Astrocyte (in vitro differentiated cells and primary cell): ENCODE measurements at regions not wholly inside any gene's neighbourhood (a gene's known extent, or its start where the extent isn't known, plus 50 kb on each side); places are given as distances from the start of the nearest gene placed in this dataset.

Experiments
- DNase-seq: peaks from one replicate; pipeline ENCODE4 v3.0.0-alpha.2; 2010; ENCODE audit warnings: low read depth
- FAIRE-seq: peaks from 2 replicates; lab custom pipeline; 2011; peaks lifted over from hg19 to GRCh38; lab: Jason Lieb, UNC
- H2AFZ ChIP-seq: 2 replicates; pipeline ENCODE4 v1.6.0; 2012; ENCODE audit warnings: low read depth, low read length, inconsistent platforms
- H3K27ac ChIP-seq: 2 replicates; pipeline ENCODE4 v1.5.1; 2011; ENCODE audit warnings: low read depth, low read length, inconsistent platforms
- H3K27me3 ChIP-seq: 2 replicates; pipeline ENCODE4 v1.6.0; 2011; ENCODE audit warnings: low read length, inconsistent platforms; ENCODE audit not compliant: insufficient read depth
- H3K36me3 ChIP-seq: 2 replicates; pipeline ENCODE4 v1.5.1; 2011; ENCODE audit warnings: low read length, inconsistent platforms; ENCODE audit not compliant: insufficient read depth
- H3K4me1 ChIP-seq: 2 replicates; pipeline ENCODE4 v1.5.1; 2011; ENCODE audit warnings: low read length, inconsistent platforms; ENCODE audit not compliant: insufficient read depth
- H3K4me2 ChIP-seq: 2 replicates; pipeline ENCODE4 v1.6.0; 2012; ENCODE audit warnings: low read length, inconsistent platforms
- H3K4me3 ChIP-seq: 2 replicates; pipeline ENCODE4 v1.5.1; 2011; ENCODE audit warnings: low read depth, mild to moderate bottlenecking, low read length, inconsistent platforms; ENCODE audit not compliant: insufficient read depth
- H3K79me2 ChIP-seq: 2 replicates; pipeline ENCODE4 v1.6.0; 2012; ENCODE audit warnings: mild to moderate bottlenecking, low read length, inconsistent platforms; ENCODE audit not compliant: insufficient read depth
- H3K9ac ChIP-seq: 2 replicates; pipeline ENCODE4 v1.6.0; 2012; ENCODE audit warnings: mild to moderate bottlenecking, low read length, inconsistent platforms
- H3K9me3 ChIP-seq: 2 replicates; pipeline ENCODE4 v1.5.1; 2012; ENCODE audit warnings: low read depth, mild to moderate bottlenecking, low read length, inconsistent platforms; ENCODE audit not compliant: insufficient read depth
- H4K20me1 ChIP-seq: 2 replicates; pipeline ENCODE4 v1.6.0; 2012; ENCODE audit warnings: low read length, inconsistent platforms; ENCODE audit not compliant: insufficient read depth
- H3K27ac Mint-ChIP-seq: one replicate; pipeline ENCODE4 v1.8.0; 2021; ENCODE audit warnings: mild to moderate bottlenecking, mixed read lengths; ENCODE audit not compliant: unreplicated experiment
- H3K27me3 Mint-ChIP-seq: one replicate; pipeline ENCODE4 v1.8.0; 2021; ENCODE audit warnings: low read depth, mixed read lengths; ENCODE audit not compliant: unreplicated experiment
- H3K36me3 Mint-ChIP-seq: one replicate; pipeline ENCODE4 v1.8.0; 2021; ENCODE audit warnings: low read depth, mixed read lengths; ENCODE audit not compliant: unreplicated experiment
- H3K4me1 Mint-ChIP-seq: one replicate; pipeline ENCODE4 v1.8.0; 2021; ENCODE audit warnings: low read depth, mixed read lengths; ENCODE audit not compliant: unreplicated experiment
- H3K4me3 Mint-ChIP-seq: one replicate; pipeline ENCODE4 v1.8.0; 2021; ENCODE audit warnings: mild to moderate bottlenecking, moderate library complexity, mixed read lengths; ENCODE audit not compliant: unreplicated experiment
- H3K9me3 Mint-ChIP-seq: one replicate; pipeline ENCODE4 v1.8.0; 2021; ENCODE audit warnings: mild to moderate bottlenecking, mixed read lengths; ENCODE audit not compliant: unreplicated experiment
- CTCF ChIP-seq: IDR thresholded peaks from 2 replicates; pipeline ENCODE4 v1.5.1; 2011; ENCODE audit warnings: low read depth, mild to moderate bottlenecking, inconsistent platforms, low read length, moderate library complexity; ENCODE audit not compliant: insufficient read depth
- EZH2 ChIP-seq: IDR thresholded peaks from 2 replicates; pipeline ENCODE4 v1.6.1; 2012; ENCODE audit warnings: mild to moderate bottlenecking, low read length, inconsistent platforms; ENCODE audit not compliant: insufficient read depth

GRCh38 chr3:79847928-79848327, 80.1 kb upstream of the ROBO1 start:
- no peaks in the 10 kb centered on the region for H3K79me2 ChIP-seq
- no peaks in the 10 kb centered on the region for H4K20me1 ChIP-seq
- no peaks in the 10 kb centered on the region for H3K9me3 ChIP-seq
- no peaks in the 10 kb centered on the region for H3K36me3 Mint-ChIP-seq
- H3K36me3 ChIP-seq: no peaks in the 10 kb centered on the region
- no peak overlapping the region for H3K4me3 ChIP-seq
- no peak for FAIRE-seq
- H3K4me1 ChIP-seq: peaks cover 3% of the 10 kb centered on the region
- H2AFZ ChIP-seq: no peak overlapping the region
- H3K27me3 Mint-ChIP-seq: no peaks in the 10 kb centered on the region
- H3K27me3 ChIP-seq: no peaks in the 10 kb centered on the region
- no peaks in the 10 kb centered on the region for H3K4me1 Mint-ChIP-seq
- H3K4me3 Mint-ChIP-seq: no peak overlapping the region
- TF ChIP-seq CTCF (no peak), EZH2 (no peak)
- no peaks in the 10 kb centered on the region for H3K9me3 Mint-ChIP-seq
- DNase-seq: no peak
- no peak overlapping the region for H3K4me2 ChIP-seq
- no peak overlapping the region for H3K9ac ChIP-seq
- H3K27ac Mint-ChIP-seq: no peak overlapping the region
- H3K27ac ChIP-seq: no peak overlapping the region

GRCh38 chr3:79846148-79846933, 78.5 kb upstream of the ROBO1 start:
- H3K4me1 Mint-ChIP-seq: no peaks in the 10 kb centered on the region
- no peaks in the 10 kb centered on the region for H3K36me3 Mint-ChIP-seq
- TF ChIP-seq CTCF: no peak
- TF ChIP-seq EZH2: no peak
- Histone ChIP-seq H2AFZ (no peak overlapping the region), H3K4me1 (peaks cover 3% of the 10 kb centered on the region), H3K4me3 (no peak overlapping the region), H3K27me3 (no peaks in the 10 kb centered on the region), H3K4me2 (no peak overlapping the region), H3K27ac (no peak overlapping the region), H3K9ac (no peak overlapping the region), H3K79me2 (no peaks in the 10 kb centered on the region), H4K20me1 (no peaks in the 10 kb centered on the region), H3K36me3 (no peaks in the 10 kb centered on the region), H3K9me3 (no peaks in the 10 kb centered on the region)
- no peak overlapping the region for H3K4me3 Mint-ChIP-seq
- no peaks in the 10 kb centered on the region for H3K9me3 Mint-ChIP-seq
- no peak overlapping the region for H3K27ac Mint-ChIP-seq
- DNase-seq (no peak), FAIRE-seq (no peak)
- H3K27me3 Mint-ChIP-seq: no peaks in the 10 kb centered on the region

- TF ChIP-seq CTCF (no peak), EZH2 (no peak)
- Histone ChIP-seq H3K79me2 (no peaks in the 10 kb centered on the region), H3K36me3 (no peaks in the 10 kb centered on the region), H3K4me3 (no peak overlapping the region), H3K4me1 (peaks cover 3% of the 10 kb centered on the region), H3K9ac (no peak overlapping the region), H2AFZ (no peak overlapping the region), H3K4me2 (no peak overlapping the region), H3K27ac (no peak overlapping the region), H4K20me1 (no peaks in the 10 kb centered on the region), H3K9me3 (no peaks in the 10 kb centered on the region), H3K27me3 (no peaks in the 10 kb centered on the region)
- Mint-ChIP-seq H3K27ac (no peak overlapping the region), H3K4me1 (no peaks in the 10 kb centered on the region), H3K4me3 (no peak overlapping the region), H3K36me3 (no peaks in the 10 kb centered on the region), H3K9me3 (no peaks in the 10 kb centered on the region), H3K27me3 (no peaks in the 10 kb centered on the region)
- DNase-seq: peak; percentile 10
- FAIRE-seq: no peak
Measured at GRCh38 chr3:79845546-79845945, 77.7 kb upstream of the ROBO1 start.
